ENCODE measurements at regions not wholly inside any gene's neighbourhood (a gene's known extent, or its start where the extent isn't known, plus 50 kb on each side); places are given as distances from the start of the nearest gene placed in this dataset.
"Not testable (repeated sequence)": the region's sequence is repeated elsewhere in the genome, so short reads cannot be mapped to it uniquely, and the experiment has no call there.

- Mint-ChIP-seq H3K27me3 (ENCODE audit: insufficient read depth, unreplicated experiment) (no peaks in the 10 kb centered on the region), H3K9me3 (ENCODE audit: unreplicated experiment) (peaks cover 19% of the 10 kb centered on the region), H3K27ac (ENCODE audit: unreplicated experiment) (no peak overlapping the region), H3K4me1 (ENCODE audit: low read depth, unreplicated experiment) (peaks cover 18% of the 10 kb centered on the region), H3K36me3 (ENCODE audit: insufficient read depth, unreplicated experiment) (peaks cover 4% of the 10 kb centered on the region), H3K4me3 (ENCODE audit: unreplicated experiment) (no peak overlapping the region)
- no peak overlapping the region for H3K4me3 ChIP-seq (ENCODE audit: low read depth, low read length)
- no peak for DNase-seq
- peaks cover 34% of the 10 kb centered on the region for H3K4me1 ChIP-seq
- H3K36me3 ChIP-seq (ENCODE audit: control insufficient read depth, insufficient read depth, low read length), result no peaks in the 10 kb centered on the region
- H3K27me3 ChIP-seq (replicated peaks; ENCODE audit: control insufficient read depth, insufficient read depth, low read length), result no peaks in the 10 kb centered on the region
- BruUV-seq (replicated peaks), result no TSS peak
- POLR2A ChIA-PET, result no interaction called here
- TF ChIP-seq CTCF (IDR thresholded peaks at IDR 0.05; ENCODE audit: insufficient read depth in 1 of 2, low read depth in 1 of 2, low read length in 1 of 2, severe bottlenecking in 1 of 2, unreplicated experiment in 1 of 2), result no peak
- intact Hi-C loops (cut with micrococcal nuclease; ENCODE audit: unreplicated experiment), result no loop called here
- CTCF ChIA-PET, result no interaction called here
- no peaks in the 10 kb centered on the region for H3K9me3 ChIP-seq
Observed at GRCh38 chr2:44103639-44104038, 65.0 kb upstream of the PPM1B start.

- no peaks in the 10 kb centered on the region for H3K27me3 Mint-ChIP-seq (ENCODE audit: insufficient read depth, unreplicated experiment)
- H3K27ac Mint-ChIP-seq (ENCODE audit: unreplicated experiment), result no peak overlapping the region
- no peak for DNase-seq
- H3K4me1 Mint-ChIP-seq (ENCODE audit: low read depth, unreplicated experiment), result peaks cover 20% of the 10 kb centered on the region
- peaks cover 6% of the 10 kb centered on the region for H3K36me3 Mint-ChIP-seq (ENCODE audit: insufficient read depth, unreplicated experiment)
- H3K36me3 ChIP-seq (ENCODE audit: control insufficient read depth, insufficient read depth, low read length), result no peaks in the 10 kb centered on the region
- H3K9me3 Mint-ChIP-seq (ENCODE audit: unreplicated experiment), result peaks cover 12% of the 10 kb centered on the region
- intact Hi-C loops (cut with micrococcal nuclease; ENCODE audit: unreplicated experiment), result no loop called here
- TF ChIP-seq CTCF (IDR thresholded peaks at IDR 0.05; ENCODE audit: insufficient read depth in 1 of 2, low read depth in 1 of 2, low read length in 1 of 2, severe bottlenecking in 1 of 2, unreplicated experiment in 1 of 2), result no peak
- ChIA-PET CTCF (no interaction called here), POLR2A (no interaction called here)
- BruUV-seq (replicated peaks), result no TSS peak
- peaks cover 42% of the 10 kb centered on the region for H3K4me1 ChIP-seq
- H3K9me3 ChIP-seq, result no peaks in the 10 kb centered on the region
- H3K27me3 ChIP-seq (replicated peaks; ENCODE audit: control insufficient read depth, insufficient read depth, low read length), result no peaks in the 10 kb centered on the region
- no peak overlapping the region for H3K4me3 Mint-ChIP-seq (ENCODE audit: unreplicated experiment)
- no peak overlapping the region for H3K4me3 ChIP-seq (ENCODE audit: low read depth, low read length)
Observed at GRCh38 chr2:44104855-44105271, 63.8 kb upstream of the PPM1B start.

GRCh38 chr2:44106509-44106908 lies 62.2 kb upstream of the PPM1B start:
- H3K36me3 Mint-ChIP-seq (ENCODE audit: insufficient read depth, unreplicated experiment); H3K4me3 Mint-ChIP-seq (ENCODE audit: unreplicated experiment); H3K9me3 ChIP-seq; H3K36me3 ChIP-seq (ENCODE audit: control insufficient read depth, insufficient read depth, low read length); H3K27ac Mint-ChIP-seq (ENCODE audit: unreplicated experiment); CTCF ChIA-PET; BruUV-seq (replicated peaks); H3K4me3 ChIP-seq (ENCODE audit: low read depth, low read length); intact Hi-C loops (cut with micrococcal nuclease; ENCODE audit: unreplicated experiment); H3K27me3 ChIP-seq (replicated peaks; ENCODE audit: control insufficient read depth, insufficient read depth, low read length); POLR2A ChIA-PET; H3K27me3 Mint-ChIP-seq (ENCODE audit: insufficient read depth, unreplicated experiment); DNase-seq: not testable (repeated sequence)
- Mint-ChIP-seq H3K9me3 (ENCODE audit: unreplicated experiment) (peaks cover 10% of the 10 kb centered on the region), H3K4me1 (ENCODE audit: low read depth, unreplicated experiment) (peaks cover 20% of the 10 kb centered on the region)
- H3K4me1 ChIP-seq, result peaks cover 50% of the 10 kb centered on the region

DNA sequence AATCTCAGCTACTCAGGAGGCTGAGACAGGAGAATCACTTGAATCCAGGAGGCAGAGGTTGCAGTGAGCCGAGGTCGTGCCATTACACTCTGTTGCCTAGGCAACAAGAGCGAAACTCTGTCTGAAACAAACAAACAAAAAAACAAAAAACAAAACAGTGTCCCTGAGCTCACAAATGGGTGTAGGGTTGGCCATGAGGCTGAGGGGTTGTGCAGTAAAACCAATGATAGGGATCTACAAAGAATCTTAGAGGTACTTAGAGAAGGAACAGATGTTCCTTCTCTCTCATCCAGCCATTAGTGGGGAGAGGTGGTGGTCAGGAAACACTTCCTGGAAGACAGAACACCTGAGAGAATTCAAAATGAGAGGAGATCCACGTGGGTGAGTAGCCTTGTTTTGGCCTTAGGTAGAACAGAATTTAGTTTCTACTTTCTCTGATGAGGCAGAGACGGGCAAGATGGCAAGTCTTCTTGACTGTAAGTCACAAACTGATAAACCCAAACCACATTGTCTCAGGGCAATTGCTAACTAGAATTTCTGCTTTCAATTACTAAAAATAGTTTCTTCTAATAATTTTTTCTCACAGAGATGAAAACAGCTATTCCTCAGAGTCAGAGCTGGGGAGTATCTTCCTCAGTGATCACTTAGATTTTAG lies 61.5 kb upstream of the PPM1B start:
- H3K4me1 Mint-ChIP-seq (ENCODE audit: low read depth, unreplicated experiment), result peaks cover 25% of the 10 kb centered on the region
- no peak for DNase-seq
- Histone ChIP-seq H3K36me3 (ENCODE audit: control insufficient read depth, insufficient read depth, low read length) (no peaks in the 10 kb centered on the region), H3K4me3 (ENCODE audit: low read depth, low read length) (no peak overlapping the region), H3K27me3 (replicated peaks; ENCODE audit: control insufficient read depth, insufficient read depth, low read length) (no peaks in the 10 kb centered on the region), H3K9me3 (no peaks in the 10 kb centered on the region), H3K4me1 (peaks cover 56% of the 10 kb centered on the region)
- peak overlapping the region; percentile 46 for H3K27ac Mint-ChIP-seq (ENCODE audit: unreplicated experiment)
- no peaks in the 10 kb centered on the region for H3K27me3 Mint-ChIP-seq (ENCODE audit: insufficient read depth, unreplicated experiment)
- peaks cover 10% of the 10 kb centered on the region for H3K9me3 Mint-ChIP-seq (ENCODE audit: unreplicated experiment)
- CTCF ChIA-PET, result no interaction called here
- no peak overlapping the region for H3K4me3 Mint-ChIP-seq (ENCODE audit: unreplicated experiment)
- BruUV-seq (replicated peaks), result no TSS peak
- no peak for TF ChIP-seq CTCF (IDR thresholded peaks at IDR 0.05; ENCODE audit: insufficient read depth in 1 of 2, low read depth in 1 of 2, low read length in 1 of 2, severe bottlenecking in 1 of 2, unreplicated experiment in 1 of 2)
- intact Hi-C loops (cut with micrococcal nuclease; ENCODE audit: unreplicated experiment), result no loop called here
- H3K36me3 Mint-ChIP-seq (ENCODE audit: insufficient read depth, unreplicated experiment), result peaks cover 6% of the 10 kb centered on the region
- POLR2A ChIA-PET, result no interaction called here

All from Caco-2 (cell line).